ENCODE measurements at regions not wholly inside any gene's neighbourhood (a gene's known extent, or its start where the extent isn't known, plus 50 kb on each side); places are given as distances from the start of the nearest gene placed in this dataset.

DNA sequence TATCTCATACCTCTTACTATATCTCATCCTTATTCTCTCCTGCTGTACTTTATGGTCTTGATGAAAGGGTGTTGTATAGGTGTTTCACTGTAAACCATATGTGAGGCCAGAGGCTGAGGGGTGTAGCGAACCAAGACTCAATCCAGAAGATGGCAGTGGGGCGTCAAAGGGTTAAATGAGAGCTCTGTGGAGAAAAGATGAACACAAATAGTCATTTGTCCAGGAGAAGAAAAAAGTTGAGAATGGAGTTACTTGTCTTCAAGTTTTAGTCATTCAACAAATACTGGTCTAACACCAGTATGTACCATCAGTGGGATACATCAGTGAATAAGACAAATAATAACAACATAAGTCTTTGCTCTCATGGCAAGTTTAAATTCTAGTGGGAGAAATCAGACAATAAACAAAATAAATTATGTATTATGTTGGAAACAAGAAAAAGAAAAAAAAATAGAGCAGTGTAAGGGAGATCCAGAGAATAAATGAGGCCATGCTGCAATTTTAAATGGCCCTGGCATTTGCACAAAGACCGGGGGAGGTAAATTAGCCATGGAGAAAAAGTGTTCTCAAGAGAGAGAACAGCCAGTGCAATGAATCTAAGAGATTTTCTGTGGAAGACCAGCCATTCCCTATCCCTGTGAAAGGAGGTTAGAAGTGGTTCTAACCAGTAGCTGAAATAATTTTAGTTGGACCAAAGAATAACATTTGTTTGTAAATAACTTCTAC lies 77.0 kb upstream of the UMPS start:
- no peak overlapping the region for H3K9ac ChIP-seq (ENCODE audit: insufficient read depth, low read depth, low read length)
- no peak overlapping the region for H2AFZ ChIP-seq (ENCODE audit: low read length)
- ChIA-PET POLR2A (interaction anchor here (1.0 to 11.3 kb wide), 3 partner anchors 17 to 68 kb away, joined by 4 to 78 read pairs (median 6); no protein-coding TSS in a partner anchor), CTCF (ENCODE audit: low intra/inter-chr PET ratio, low total read pairs) (no interaction called here)
- no peak overlapping the region for H3K4me3 ChIP-seq (replicated peaks in 1 of 3; ENCODE audit: insufficient read depth in 1 of 3, low read depth in 2 of 3, low read length in 3 of 3)
- peak overlapping the region; percentile 70 for H3K27ac ChIP-seq (ENCODE audit: extremely low read length, insufficient read depth, low read length)
- no peak overlapping the region for H3K4me2 ChIP-seq (ENCODE audit: low read depth, low read length)
- peaks cover 13 to 60% of the 10 kb centered on the region in 2 experiments for H3K36me3 ChIP-seq (replicated peaks in 1 of 2; ENCODE audit: control insufficient read depth in 1 of 2, insufficient read depth in 2 of 2, low read length in 2 of 2)
- TF ChIP-seq HDAC1 (CRISPR knock-in tag; IDR thresholded peaks at IDR 0.05) (no peak), ZNF652 (CRISPR knock-in tag; IDR thresholded peaks at IDR 0.05; ENCODE audit: borderline replicate concordance, low read depth) (peak; percentile 73)
- H3K4me1 ChIP-seq (ENCODE audit: insufficient read depth, low read length), result peaks cover 30% of the 10 kb centered on the region
- DNase-seq (ENCODE audit: low spot score) (no peak), ATAC-seq (no peak), FAIRE-seq (no peak)
- H3K79me2 ChIP-seq (ENCODE audit: insufficient read depth, low read length), result no peaks in the 10 kb centered on the region
- H3K27me3 ChIP-seq (ENCODE audit: control insufficient read depth in 1 of 2, insufficient read depth in 2 of 2, low read length in 2 of 2), result no peaks in the 10 kb centered on the region
- no peaks in the 10 kb centered on the region for H4K20me1 ChIP-seq (ENCODE audit: insufficient read depth, low read length)
- intact Hi-C loops (cut with micrococcal nuclease; ENCODE audit: unreplicated experiment), result no loop called here
- 89% methylated on average over 3 of the region's 3 CpGs for WGBS (ENCODE audit: low lambda C conversion rate)
- in situ Hi-C loops (cut with HindIII; ENCODE audit: extremely low pct_ligation_motif_present, low pct_unique_long_range_greater_than_20kb), result no loop called here
- no peaks in the 10 kb centered on the region for H3K9me3 ChIP-seq (ENCODE audit: low read length)
- no TSS peak for BruUV-seq (replicated peaks)

DNA sequence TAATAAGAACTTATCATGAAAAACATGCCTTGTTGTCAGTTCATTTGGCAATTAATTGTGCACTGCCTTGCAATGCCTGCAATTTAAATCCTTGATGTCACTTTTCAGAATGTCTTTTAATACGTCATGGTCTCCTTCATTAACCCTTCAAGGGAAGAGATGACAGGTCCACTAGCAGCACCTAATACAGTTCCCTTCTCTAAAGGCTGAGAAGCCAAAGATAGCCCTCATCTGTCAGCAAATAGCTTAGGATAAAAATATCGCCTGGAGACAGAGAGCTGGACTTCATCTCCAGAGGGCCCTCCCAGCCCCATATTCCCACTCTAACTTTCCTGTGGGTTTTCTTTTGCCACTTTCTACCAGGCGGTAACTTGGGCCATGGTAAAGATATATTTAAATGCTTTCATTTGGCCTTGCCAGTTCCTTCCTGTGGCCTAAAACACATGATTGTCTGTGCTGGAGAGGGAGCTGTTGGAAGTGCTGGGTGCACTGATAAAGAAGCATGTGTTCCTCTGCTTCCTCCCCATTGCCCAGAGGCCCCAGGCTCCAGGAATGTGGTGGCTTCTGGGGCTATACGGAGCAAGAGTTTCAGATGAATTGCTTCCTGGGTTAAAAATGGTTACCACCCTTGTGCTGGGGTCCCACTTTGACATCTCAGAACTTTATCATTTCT lies 76.3 kb upstream of the UMPS start:
- Histone ChIP-seq H3K4me1 (ENCODE audit: insufficient read depth, low read length) (peaks cover 30% of the 10 kb centered on the region), H3K79me2 (ENCODE audit: insufficient read depth, low read length) (no peaks in the 10 kb centered on the region), H3K9ac (ENCODE audit: insufficient read depth, low read depth, low read length) (no peak overlapping the region), H4K20me1 (ENCODE audit: insufficient read depth, low read length) (no peaks in the 10 kb centered on the region), H3K4me3 (replicated peaks in 1 of 3; ENCODE audit: insufficient read depth in 1 of 3, low read depth in 2 of 3, low read length in 3 of 3) (no peak overlapping the region), H3K4me2 (ENCODE audit: low read depth, low read length) (peak overlapping the region; percentile 28), H3K9me3 (ENCODE audit: low read length) (no peaks in the 10 kb centered on the region), H3K27ac (ENCODE audit: extremely low read length, insufficient read depth, low read length) (peak overlapping the region; percentile 70), H2AFZ (ENCODE audit: low read length) (no peak overlapping the region), H3K36me3 (replicated peaks in 1 of 2; ENCODE audit: control insufficient read depth in 1 of 2, insufficient read depth in 2 of 2, low read length in 2 of 2) (peaks cover 16 to 63% of the 10 kb centered on the region in 2 experiments), H3K27me3 (ENCODE audit: control insufficient read depth in 1 of 2, insufficient read depth in 2 of 2, low read length in 2 of 2) (no peaks in the 10 kb centered on the region)
- DNase-seq (ENCODE audit: low spot score), result peak; percentile 13
- POLR2A ChIA-PET, result interaction anchor here (0.7 to 11.3 kb wide), 7 partner anchors 18 to 242 kb away, joined by 3 to 78 read pairs (median 4); no protein-coding TSS in a partner anchor
- TF ChIP-seq ZFP37 (CRISPR knock-in tag; IDR thresholded peaks at IDR 0.05; ENCODE audit: borderline replicate concordance), result no peak
- 0 out of 2 replicates have a peak, but pooled peaks have one; percentile 19 for TF ChIP-seq ZNF878 (CRISPR knock-in tag; IDR thresholded peaks at IDR 0.05)
- 0 out of 2 replicates have a peak, but pooled peaks have one; percentile 35 for TF ChIP-seq ZNF766 (CRISPR knock-in tag; IDR thresholded peaks at IDR 0.05; ENCODE audit: borderline replicate concordance)
- 0 out of 2 replicates have a peak, but pooled peaks have one; percentile 4 for TF ChIP-seq ETV5 (CRISPR knock-in tag; IDR thresholded peaks at IDR 0.05; ENCODE audit: borderline replicate concordance)
- no peak for TF ChIP-seq GLI4 (CRISPR knock-in tag; IDR thresholded peaks at IDR 0.05; ENCODE audit: borderline replicate concordance)
- TF ChIP-seq ZNF598 (CRISPR knock-in tag; IDR thresholded peaks at IDR 0.05; ENCODE audit: borderline replicate concordance), result 0 out of 2 replicates have a peak, but pooled peaks have one; percentile 44
- no peak for TF ChIP-seq ZNF382 (CRISPR knock-in tag; IDR thresholded peaks at IDR 0.05; ENCODE audit: borderline replicate concordance)
- peak; percentile 7 for TF ChIP-seq XRCC5 (optimal IDR thresholded peaks at IDR 0.05; ENCODE audit: low read length)
- TF ChIP-seq ETV6 (CRISPR knock-in tag; conservative IDR thresholded peaks at IDR 0.05), result no peak
- no peak for TF ChIP-seq IKZF1 (IDR thresholded peaks at IDR 0.05)
- TF ChIP-seq BRCA1 (CRISPR knock-in tag; IDR thresholded peaks at IDR 0.05), result no peak
- no peak for TF ChIP-seq FOXK1 (CRISPR knock-in tag; IDR thresholded peaks at IDR 0.05; ENCODE audit: borderline replicate concordance, low read depth)
- TF ChIP-seq ZGPAT (CRISPR knock-in tag; IDR thresholded peaks at IDR 0.05), result no peak
- no TSS peak for BruUV-seq (replicated peaks)
- WGBS (ENCODE audit: low lambda C conversion rate), result 82% methylated on average over 4 of the region's 4 CpGs
- peak; percentile 87 for ATAC-seq
- CTCF ChIA-PET (ENCODE audit: low intra/inter-chr PET ratio, low total read pairs), result no interaction called here
- FAIRE-seq, result no peak
- intact Hi-C loops (cut with micrococcal nuclease; ENCODE audit: unreplicated experiment), result loop anchor here (2.0 kb wide), 1 partner anchor 37 kb away; no protein-coding TSS in a partner anchor
- in situ Hi-C loops (cut with HindIII; ENCODE audit: extremely low pct_ligation_motif_present, low pct_unique_long_range_greater_than_20kb), result no loop called here

All from HepG2 (cell line).